Limb (tissue), 2 donors: ENCODE measurements at regions not wholly inside any gene's neighbourhood (a gene's known extent, or its start where the extent isn't known, plus 50 kb on each side); places are given as distances from the start of the nearest gene placed in this dataset.
"Not testable (repeated sequence)": the region's sequence is repeated elsewhere in the genome, so short reads cannot be mapped to it uniquely, and the experiment has no call there.

Source experiments
- DNase-seq, 2 donors: peaks; one replicate each; pipeline ENCODE4 v3.0.0-alpha.2; 2016; ENCODE audit errors: extremely low spot score in 2 of 2

GRCh38 chr3:101141135-101141534 lies 147.9 kb upstream of the ABI3BP start:
- DNase-seq: no peak

- no peak for DNase-seq
Observed at GRCh38 chr3:101138817-101139216, 145.6 kb upstream of the ABI3BP start.

GRCh38 chr3:101134331-101134730 lies 141.1 kb upstream of the ABI3BP start:
- DNase-seq: no peak

GRCh38 chr3:101133652-101134051 lies 140.4 kb upstream of the ABI3BP start:
- DNase-seq: no peak

GRCh38 chr3:101133197-101133596 lies 140.0 kb upstream of the ABI3BP start:
- DNase-seq: not testable (repeated sequence)

GRCh38 chr3:101131767-101132166 lies 138.5 kb upstream of the ABI3BP start:
- DNase-seq: no peak

GRCh38 chr3:101128786-101129185 lies 135.6 kb upstream of the ABI3BP start:
- no peak for DNase-seq

- DNase-seq: no peak
Observed at GRCh38 chr3:101128001-101128400, 134.8 kb upstream of the ABI3BP start.

GRCh38 chr3:101124125-101124524 lies 130.9 kb upstream of the ABI3BP start:
- no peak for DNase-seq

- no peak for DNase-seq
Observed at GRCh38 chr3:101123081-101123480, 129.9 kb upstream of the ABI3BP start.

GRCh38 chr3:101122681-101123080 lies 129.5 kb upstream of the ABI3BP start:
- no peak for DNase-seq

- DNase-seq: no peak
Observed at GRCh38 chr3:101120039-101120438, 126.8 kb upstream of the ABI3BP start.

GRCh38 chr3:101119535-101119934 lies 126.3 kb upstream of the ABI3BP start:
- DNase-seq: no peak

GRCh38 chr3:101117980-101118379 lies 124.8 kb upstream of the ABI3BP start:
- DNase-seq: no peak

GRCh38 chr3:101117465-101117864 lies 124.2 kb upstream of the ABI3BP start:
- DNase-seq: no peak

GRCh38 chr3:101110295-101110694 lies 117.1 kb upstream of the ABI3BP start:
- not testable (repeated sequence) for DNase-seq

GRCh38 chr3:101104321-101104720 lies 111.1 kb upstream of the ABI3BP start:
- no peak for DNase-seq

- DNase-seq: no peak
Observed at GRCh38 chr3:101102678-101103296, 109.6 kb upstream of the ABI3BP start.

- no peak for DNase-seq
Observed at GRCh38 chr3:101100361-101101009, 107.3 kb upstream of the ABI3BP start.

- DNase-seq: no peak
Observed at GRCh38 chr3:101099791-101100190, 106.6 kb upstream of the ABI3BP start.

GRCh38 chr3:101096444-101096843 lies 103.2 kb upstream of the ABI3BP start:
- no peak for DNase-seq

- DNase-seq: no peak
Observed at GRCh38 chr3:101095693-101096430, 102.6 kb upstream of the ABI3BP start.

- DNase-seq: no peak
Observed at GRCh38 chr3:101091489-101091888, 98.3 kb upstream of the ABI3BP start.
